Tibial artery (tissue), 4 donors: ENCODE measurements at regions not wholly inside any gene's neighbourhood (a gene's known extent, or its start where the extent isn't known, plus 50 kb on each side); places are given as distances from the start of the nearest gene placed in this dataset.

Source experiments
- DNase-seq, 2 donors: peaks; one replicate each; pipeline ENCODE4 v3.0.0-alpha.2; 2019
- H3K27ac ChIP-seq, 2 donors: fragments of 200-600 bp; sonication (generic) in 1 of 2; 1 replicate in 1 of 2; 2 replicates in 1 of 2; pipeline ENCODE4 v1.5.1; 2018 to 2019; ENCODE audit warnings: mild to moderate bottlenecking in 1 of 2
- H3K27me3 ChIP-seq, 2 donors: fragments of 200-600 bp; sonication (generic) in 1 of 2; one replicate each; pipeline versions ENCODE4 v1.5.1 to v1.6.0; 2016 to 2019
- H3K36me3 ChIP-seq, 3 donors: fragments of 200-600 bp; sonication (generic) in 2 of 3; one replicate each; pipeline ENCODE4 v1.5.1; 2016 to 2019; ENCODE audit warnings: mild to moderate bottlenecking in 2 of 3
- H3K4me1 ChIP-seq, 4 donors: fragments of 200-600 bp; sonication (generic) in 2 of 4; 1 replicate in 3 of 4; 2 replicates in 1 of 4; pipeline ENCODE4 v1.5.1; 2016 to 2019
- H3K4me3 ChIP-seq, 2 donors: fragments of 200-600 bp; sonication (generic) in 1 of 2; 1 replicate in 1 of 2; 2 replicates in 1 of 2; pipeline ENCODE4 v1.5.1; 2018 to 2019; ENCODE audit warnings: mild to moderate bottlenecking in 2 of 2
- H3K9me3 ChIP-seq, 3 donors: fragments of 200-600 bp; sonication (generic) in 1 of 3; one replicate each; pipeline ENCODE4 v1.5.1; 2016 to 2019
- intact Hi-C: fragments of 100-400 bp; cut with DNase I; formaldehyde crosslinking; loops from one replicate; pipeline ENCODE4 v1.15.0; 2023; ENCODE audit warnings: low total_unique reads
- TF ChIP-seq, protein P1 (sequence below), 2 experiments: fragments of 200-600 bp in 1 of 2; fragments of 450-650 bp in 1 of 2; IDR thresholded peaks; one replicate each; pipeline ENCODE4 v1.5.1; 2017 to 2019; ENCODE audit warnings: antibody characterized with exemption in 2 of 2, mild to moderate bottlenecking in 1 of 2, moderate library complexity in 1 of 2

DNA sequence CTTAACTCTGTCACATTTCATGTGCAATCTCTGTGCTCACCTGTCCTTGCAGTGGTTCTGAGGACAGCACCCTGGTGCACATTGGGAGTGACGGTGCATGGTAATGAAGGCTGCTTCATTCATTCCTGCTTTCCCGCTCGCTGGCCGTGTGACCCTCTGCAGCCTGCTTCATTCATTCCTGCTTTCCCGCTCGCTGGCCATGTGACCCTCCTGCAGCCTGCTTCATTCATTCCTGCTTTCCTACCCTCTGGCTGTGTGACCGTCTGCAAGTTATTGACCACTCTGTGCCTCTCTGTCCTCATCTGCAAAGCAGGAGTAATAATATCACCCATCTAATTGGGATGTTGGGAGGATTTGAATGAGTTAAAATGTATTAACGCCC, 189.1 kb upstream of the TMEM132C start:
- H3K36me3 ChIP-seq = no peaks in the 10 kb centered on the region
- no peak for DNase-seq
- no peaks in the 10 kb centered on the region for H3K9me3 ChIP-seq
- intact Hi-C loops = no loop called here
- peaks cover 0 to 29% (median 1%) of the 10 kb centered on the region in 4 donors for H3K4me1 ChIP-seq
- no peaks in the 10 kb centered on the region for H3K27me3 ChIP-seq
- TF ChIP-seq, protein P1, sequence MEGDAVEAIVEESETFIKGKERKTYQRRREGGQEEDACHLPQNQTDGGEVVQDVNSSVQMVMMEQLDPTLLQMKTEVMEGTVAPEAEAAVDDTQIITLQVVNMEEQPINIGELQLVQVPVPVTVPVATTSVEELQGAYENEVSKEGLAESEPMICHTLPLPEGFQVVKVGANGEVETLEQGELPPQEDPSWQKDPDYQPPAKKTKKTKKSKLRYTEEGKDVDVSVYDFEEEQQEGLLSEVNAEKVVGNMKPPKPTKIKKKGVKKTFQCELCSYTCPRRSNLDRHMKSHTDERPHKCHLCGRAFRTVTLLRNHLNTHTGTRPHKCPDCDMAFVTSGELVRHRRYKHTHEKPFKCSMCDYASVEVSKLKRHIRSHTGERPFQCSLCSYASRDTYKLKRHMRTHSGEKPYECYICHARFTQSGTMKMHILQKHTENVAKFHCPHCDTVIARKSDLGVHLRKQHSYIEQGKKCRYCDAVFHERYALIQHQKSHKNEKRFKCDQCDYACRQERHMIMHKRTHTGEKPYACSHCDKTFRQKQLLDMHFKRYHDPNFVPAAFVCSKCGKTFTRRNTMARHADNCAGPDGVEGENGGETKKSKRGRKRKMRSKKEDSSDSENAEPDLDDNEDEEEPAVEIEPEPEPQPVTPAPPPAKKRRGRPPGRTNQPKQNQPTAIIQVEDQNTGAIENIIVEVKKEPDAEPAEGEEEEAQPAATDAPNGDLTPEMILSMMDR (IDR thresholded peaks at IDR 0.05) = no peak
- no peak overlapping the region for H3K4me3 ChIP-seq
- no peak overlapping the region for H3K27ac ChIP-seq

- TF ChIP-seq, protein P1 (IDR thresholded peaks at IDR 0.05) = no peak
- intact Hi-C loops = no loop called here
- no peaks in the 10 kb centered on the region for H3K27me3 ChIP-seq
- H3K9me3 ChIP-seq = no peaks in the 10 kb centered on the region
- no peaks in the 10 kb centered on the region for H3K36me3 ChIP-seq
- no peak overlapping the region for H3K4me3 ChIP-seq
- peaks cover 0 to 29% (median 1%) of the 10 kb centered on the region in 4 donors for H3K4me1 ChIP-seq
- no peak for DNase-seq
- no peak overlapping the region for H3K27ac ChIP-seq
Observed at GRCh38 chr12:128078301-128078971, 188.5 kb upstream of the TMEM132C start.

- DNase-seq = no peak
- no peak overlapping the region for H3K4me3 ChIP-seq
- no peaks in the 10 kb centered on the region for H3K9me3 ChIP-seq
- no peak overlapping the region for H3K27ac ChIP-seq
- H3K4me1 ChIP-seq = peaks cover 0 to 22% (median 1%) of the 10 kb centered on the region in 4 donors
- no peaks in the 10 kb centered on the region for H3K27me3 ChIP-seq
- TF ChIP-seq, protein P1 (IDR thresholded peaks at IDR 0.05) = no peak
- intact Hi-C loops = no loop called here
- no peaks in the 10 kb centered on the region for H3K36me3 ChIP-seq
Observed at GRCh38 chr12:128079446-128079845, 187.5 kb upstream of the TMEM132C start.

DNA sequence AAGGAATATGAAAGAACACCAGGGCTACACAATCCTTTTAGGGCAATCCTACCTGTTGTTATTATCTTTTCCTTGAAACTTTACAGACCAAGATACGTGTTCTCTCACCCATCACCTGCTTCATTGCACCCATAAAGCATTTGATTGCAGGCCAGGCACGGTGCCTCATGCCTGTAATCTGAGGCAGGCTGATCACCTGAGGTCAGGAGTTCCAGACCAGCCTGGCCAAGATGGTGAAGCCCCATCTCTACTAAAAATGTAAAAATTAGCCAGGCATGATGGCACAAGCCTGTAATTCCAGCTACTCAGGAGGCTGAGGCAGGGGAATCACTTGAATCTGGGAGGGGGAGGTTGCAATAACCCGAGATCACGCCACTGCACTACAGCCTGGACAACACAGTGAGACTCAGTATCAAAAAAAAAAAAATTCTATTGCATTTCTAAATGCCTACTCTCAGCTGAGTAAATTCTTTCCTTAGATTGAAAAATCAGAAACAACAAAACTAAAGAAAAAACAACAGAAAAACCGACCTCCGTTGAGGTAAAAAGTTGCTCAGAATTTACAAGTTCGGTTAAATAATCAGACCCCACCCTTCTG, 183.7 kb upstream of the TMEM132C start:
- no peaks in the 10 kb centered on the region for H3K36me3 ChIP-seq
- no peaks in the 10 kb centered on the region for H3K27me3 ChIP-seq
- H3K9me3 ChIP-seq = no peaks in the 10 kb centered on the region
- H3K4me3 ChIP-seq = no peak overlapping the region
- H3K27ac ChIP-seq = no peak overlapping the region
- DNase-seq = no peak
- TF ChIP-seq, protein P1 (IDR thresholded peaks at IDR 0.05) = no peak
- intact Hi-C loops = no loop called here
- H3K4me1 ChIP-seq = no peaks in the 10 kb centered on the region

GRCh38 chr12:128088926-128089325, 178.0 kb upstream of the TMEM132C start:
- TF ChIP-seq, protein P1 (IDR thresholded peaks at IDR 0.05) = no peak
- H3K27me3 ChIP-seq = no peaks in the 10 kb centered on the region
- DNase-seq = no peak
- peaks cover 0 to 3% (median 0%) of the 10 kb centered on the region in 3 donors for H3K9me3 ChIP-seq
- H3K27ac ChIP-seq = no peak overlapping the region
- intact Hi-C loops = no loop called here
- H3K4me3 ChIP-seq = no peak overlapping the region
- no peaks in the 10 kb centered on the region for H3K36me3 ChIP-seq
- H3K4me1 ChIP-seq = no peaks in the 10 kb centered on the region
